ENCODE measurements at regions not wholly inside any gene's neighbourhood (a gene's known extent, or its start where the extent isn't known, plus 50 kb on each side); places are given as distances from the start of the nearest gene placed in this dataset.

- Histone ChIP-seq H3K9me1 (ENCODE audit: control insufficient read depth, extremely low read depth, insufficient read depth, low read length) (no peaks in the 10 kb centered on the region), H3K4me2 (ENCODE audit: control insufficient read depth, extremely low read depth, insufficient read depth, low read depth, low read length) (no peak overlapping the region), H3K79me2 (ENCODE audit: control insufficient read depth, insufficient read depth, low read length) (no peaks in the 10 kb centered on the region), H3K4me1 (ENCODE audit: control insufficient read depth, extremely low read depth, insufficient read depth, low read length) (no peaks in the 10 kb centered on the region), H3K27me3 (ENCODE audit: control insufficient read depth, extremely low read depth, insufficient read depth, low read length) (no peaks in the 10 kb centered on the region), H3K36me3 (ENCODE audit: control insufficient read depth in 2 of 2, extremely low read depth in 1 of 2, insufficient read depth in 2 of 2, low read length in 2 of 2) (no peaks in the 10 kb centered on the region), H3K27ac (ENCODE audit: control insufficient read depth, insufficient read depth, low read length) (no peak overlapping the region), H3K9ac (ENCODE audit: control insufficient read depth, extremely low read depth, insufficient read depth, low read length) (no peak overlapping the region), H3K4me3 (ENCODE audit: control insufficient read depth in 2 of 3, extremely low read depth in 1 of 3, insufficient read depth in 2 of 3, low read depth in 1 of 3, low read length in 3 of 3) (no peak overlapping the region), H4K20me1 (ENCODE audit: control insufficient read depth, extremely low read depth, insufficient read depth, low read length) (no peaks in the 10 kb centered on the region), H3K9me3 (ENCODE audit: control insufficient read depth, low read depth, low read length) (no peaks in the 10 kb centered on the region), H2AFZ (ENCODE audit: control insufficient read depth, low read length) (no peak overlapping the region)
- dilution Hi-C loops (cut with MboI; ENCODE audit: extremely low pct_ligation_motif_present, low sequenced_read_pairs), result no loop called here
- TF ChIP-seq CTCF (optimal IDR thresholded peaks at IDR 0.05 in 1 of 3, IDR thresholded peaks at IDR 0.05 in 1 of 3, conservative IDR thresholded peaks at IDR 0.05 in 1 of 3; ENCODE audit: extremely low read depth in 1 of 3, insufficient read depth in 2 of 3, low read length in 3 of 3), result no peak
- no peak for TF ChIP-seq EZH2 (IDR thresholded peaks at IDR 0.05; ENCODE audit: low read length)
- DNase-seq (ENCODE audit: low read depth, low spot score), result no peak
- FAIRE-seq, result no peak
Observed at GRCh38 chr18:43886341-43886740, 609.1 kb upstream of the SYT4 start.

DNA sequence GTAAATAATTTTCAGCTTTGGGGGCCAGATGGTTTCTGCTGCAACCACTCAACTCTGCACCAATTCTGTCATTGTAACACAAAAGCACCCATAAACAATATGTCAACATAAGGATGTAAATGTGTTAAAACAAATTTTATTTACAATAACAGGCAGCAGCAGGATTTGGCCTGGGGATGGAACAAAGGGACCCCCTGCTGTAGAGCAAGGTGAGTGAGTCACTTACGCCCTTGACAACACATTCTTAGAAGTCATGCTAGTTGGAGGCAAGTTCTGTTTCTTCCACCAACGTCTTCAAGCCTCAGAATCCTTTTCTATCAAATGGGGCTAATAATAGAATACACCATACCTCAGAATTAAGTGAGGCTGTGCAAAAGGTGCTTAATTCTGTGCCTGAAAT, 610.2 kb upstream of the SYT4 start:
- Histone ChIP-seq H4K20me1 (ENCODE audit: control insufficient read depth, extremely low read depth, insufficient read depth, low read length) (no peaks in the 10 kb centered on the region), H3K9me3 (ENCODE audit: control insufficient read depth, low read depth, low read length) (no peaks in the 10 kb centered on the region), H3K4me1 (ENCODE audit: control insufficient read depth, extremely low read depth, insufficient read depth, low read length) (no peaks in the 10 kb centered on the region), H3K4me2 (ENCODE audit: control insufficient read depth, extremely low read depth, insufficient read depth, low read depth, low read length) (no peak overlapping the region), H3K36me3 (ENCODE audit: control insufficient read depth in 2 of 2, extremely low read depth in 1 of 2, insufficient read depth in 2 of 2, low read length in 2 of 2) (no peaks in the 10 kb centered on the region), H3K9me1 (ENCODE audit: control insufficient read depth, extremely low read depth, insufficient read depth, low read length) (no peaks in the 10 kb centered on the region), H3K4me3 (ENCODE audit: control insufficient read depth in 2 of 3, extremely low read depth in 1 of 3, insufficient read depth in 2 of 3, low read depth in 1 of 3, low read length in 3 of 3) (no peak overlapping the region), H3K79me2 (ENCODE audit: control insufficient read depth, insufficient read depth, low read length) (no peaks in the 10 kb centered on the region), H3K27me3 (ENCODE audit: control insufficient read depth, extremely low read depth, insufficient read depth, low read length) (no peaks in the 10 kb centered on the region), H3K27ac (ENCODE audit: control insufficient read depth, insufficient read depth, low read length) (no peak overlapping the region), H3K9ac (ENCODE audit: control insufficient read depth, extremely low read depth, insufficient read depth, low read length) (no peak overlapping the region), H2AFZ (ENCODE audit: control insufficient read depth, low read length) (no peak overlapping the region)
- FAIRE-seq (no peak), DNase-seq (ENCODE audit: low read depth, low spot score) (no peak)
- TF ChIP-seq EZH2 (IDR thresholded peaks at IDR 0.05; ENCODE audit: low read length), result no peak
- no peak for TF ChIP-seq CTCF (optimal IDR thresholded peaks at IDR 0.05 in 1 of 3, IDR thresholded peaks at IDR 0.05 in 1 of 3, conservative IDR thresholded peaks at IDR 0.05 in 1 of 3; ENCODE audit: extremely low read depth in 1 of 3, insufficient read depth in 2 of 3, low read length in 3 of 3)
- dilution Hi-C loops (cut with MboI; ENCODE audit: extremely low pct_ligation_motif_present, low sequenced_read_pairs), result no loop called here

Measured in keratinocyte (primary cell).